Activated CD4-positive, alpha-beta T cell treated with anti-CD3 and anti-CD28 coated beads, Interleukin-2, amount 50 U/mL, for 16 hours (primary cell): ENCODE measurements at regions not wholly inside any gene's neighbourhood (a gene's known extent, or its start where the extent isn't known, plus 50 kb on each side); places are given as distances from the start of the nearest gene placed in this dataset.
"Not testable (repeated sequence)": the region's sequence is repeated elsewhere in the genome, so short reads cannot be mapped to it uniquely, and the experiment has no call there.

Experiments used
- DNase-seq: peaks from one replicate; pipeline ENCODE4 v3.0.0-alpha.2; 2020

DNA sequence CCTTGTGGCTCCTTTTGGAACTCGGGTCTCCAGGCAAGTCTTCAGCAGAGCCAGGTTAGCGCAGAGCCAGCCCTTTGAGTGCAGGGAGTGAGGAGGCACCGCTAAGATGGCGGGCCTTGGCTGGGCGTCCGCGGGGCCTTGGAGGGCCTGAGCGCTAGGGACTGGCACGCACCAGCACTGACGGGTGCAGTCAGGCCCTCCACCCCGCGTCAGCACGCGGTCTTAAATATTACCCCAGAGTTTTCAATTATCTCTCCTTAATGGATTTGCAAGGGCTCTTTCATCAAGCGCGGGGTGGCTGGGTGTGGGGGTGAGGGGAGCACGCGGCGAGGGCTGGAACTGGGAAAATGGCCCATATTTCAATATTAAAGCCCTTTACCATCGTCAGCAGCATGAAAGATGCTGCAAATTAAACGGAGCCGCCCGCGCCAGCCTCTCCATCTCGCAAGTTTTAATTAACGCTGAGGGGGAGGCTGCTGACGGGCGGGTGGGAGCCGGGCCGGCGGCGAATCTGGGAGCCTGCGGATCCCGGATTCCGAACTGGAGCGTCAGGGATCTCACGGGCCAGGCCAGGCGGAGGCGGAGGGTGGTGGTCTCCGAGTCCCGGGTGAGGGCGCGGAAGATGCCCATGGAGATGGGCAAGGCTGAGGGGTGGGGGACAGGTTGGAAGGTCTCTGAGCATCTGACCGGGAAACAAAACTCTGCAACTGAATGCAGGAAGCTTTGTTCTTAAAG is 1690.4 kb upstream of the DEFB115 start:
- not testable (repeated sequence) for DNase-seq

DNA sequence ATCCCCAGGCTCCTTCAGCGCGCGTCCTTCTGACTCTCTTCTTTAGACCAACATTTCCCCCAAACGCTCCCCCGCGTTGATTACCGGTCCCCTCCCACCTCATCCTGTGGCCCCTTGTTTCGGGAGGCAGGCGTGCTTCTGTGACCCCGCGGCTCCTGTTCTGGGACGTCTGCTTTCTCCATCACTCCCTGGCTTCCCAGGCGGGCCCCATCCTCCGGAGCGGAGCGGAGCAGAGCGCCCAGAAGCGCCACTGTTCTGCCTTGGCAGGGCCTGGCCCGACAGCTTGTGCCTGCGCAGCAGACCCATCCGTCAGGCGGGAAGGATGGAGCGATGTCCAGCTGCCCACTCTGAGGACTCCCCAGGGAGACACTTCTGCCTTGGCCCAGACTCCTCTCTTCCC is 1689.8 kb upstream of the DEFB115 start:
- DNase-seq = not testable (repeated sequence)

DNA sequence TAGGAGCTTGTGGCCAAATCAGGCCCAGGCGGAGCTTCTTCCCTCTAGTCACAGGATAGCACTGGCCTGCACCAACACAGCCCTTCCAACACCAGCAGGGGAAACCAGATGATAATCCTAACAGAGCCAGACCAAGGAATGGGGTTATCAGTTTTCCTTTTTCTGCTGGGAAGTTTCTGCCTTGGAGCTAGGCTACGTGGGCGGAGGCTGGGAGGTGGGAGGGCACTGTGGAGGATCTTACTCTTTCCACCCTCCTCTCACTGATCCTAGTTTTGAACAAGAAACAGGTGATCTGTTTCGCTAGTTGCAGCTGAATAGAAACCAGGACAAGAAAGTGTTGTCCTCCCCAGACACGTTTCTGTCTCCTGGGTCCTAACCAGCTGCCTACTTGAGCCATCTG is 1687.3 kb upstream of the DEFB115 start:
- not testable (repeated sequence) for DNase-seq

DNA sequence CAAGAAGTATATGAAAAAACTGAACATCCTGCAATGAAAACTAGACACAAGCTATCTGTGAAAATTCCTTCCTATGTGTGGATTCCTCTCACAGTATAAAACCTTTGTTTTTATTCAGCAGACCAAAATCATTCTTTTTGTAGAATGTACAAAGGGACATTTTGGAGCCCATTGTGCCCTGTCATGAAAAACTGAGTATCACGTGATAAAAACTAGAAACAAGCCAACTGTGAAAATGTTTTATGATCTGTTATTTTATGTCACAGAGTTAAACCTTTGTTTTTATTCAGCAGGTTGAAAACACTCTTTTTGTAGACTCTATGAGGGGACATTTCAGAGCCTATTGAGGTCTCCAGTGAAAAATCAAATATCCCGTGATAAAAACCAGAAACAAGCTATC is 1667.9 kb upstream of the DEFB115 start:
- not testable (repeated sequence) for DNase-seq

DNA sequence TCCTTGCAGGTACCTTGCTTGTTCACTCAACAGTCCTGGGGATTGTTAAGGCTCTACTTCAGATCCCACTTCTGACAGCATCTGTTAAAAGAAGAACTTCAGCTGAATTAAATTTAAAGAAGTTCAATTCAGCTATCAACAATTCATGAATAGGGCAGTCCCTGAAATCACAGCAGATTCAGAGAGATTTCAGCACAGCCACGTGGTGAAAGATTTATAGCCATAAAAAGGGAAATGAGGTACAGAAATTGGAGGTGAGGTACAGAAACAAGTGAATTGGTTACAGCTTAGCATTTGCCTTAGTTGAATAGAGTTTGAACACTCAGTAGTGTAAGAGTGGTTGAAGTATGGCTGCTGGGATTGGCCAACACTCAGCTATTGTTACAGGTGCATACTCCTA is 1653.3 kb upstream of the DEFB115 start:
- DNase-seq = not testable (repeated sequence)

DNA sequence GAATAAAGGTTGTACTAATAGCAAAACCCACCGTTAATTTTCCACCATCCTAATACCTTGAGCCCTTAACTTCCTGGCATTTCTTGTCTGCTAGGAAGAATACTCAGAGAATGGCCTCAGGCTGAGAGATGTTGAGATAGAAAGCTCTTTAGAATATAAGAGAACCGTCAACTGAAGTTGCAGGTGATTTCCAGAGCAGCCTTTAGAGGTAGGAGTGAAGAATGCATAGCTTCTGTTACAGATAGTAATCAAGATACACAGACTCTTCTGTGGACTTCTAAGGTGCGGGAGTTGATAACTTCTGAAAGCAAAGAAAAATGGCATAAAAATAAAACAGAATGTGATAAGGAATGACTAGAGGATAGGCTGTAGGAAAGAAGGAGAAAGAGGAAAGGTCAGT is 1651.3 kb upstream of the DEFB115 start:
- DNase-seq = not testable (repeated sequence)

DNA sequence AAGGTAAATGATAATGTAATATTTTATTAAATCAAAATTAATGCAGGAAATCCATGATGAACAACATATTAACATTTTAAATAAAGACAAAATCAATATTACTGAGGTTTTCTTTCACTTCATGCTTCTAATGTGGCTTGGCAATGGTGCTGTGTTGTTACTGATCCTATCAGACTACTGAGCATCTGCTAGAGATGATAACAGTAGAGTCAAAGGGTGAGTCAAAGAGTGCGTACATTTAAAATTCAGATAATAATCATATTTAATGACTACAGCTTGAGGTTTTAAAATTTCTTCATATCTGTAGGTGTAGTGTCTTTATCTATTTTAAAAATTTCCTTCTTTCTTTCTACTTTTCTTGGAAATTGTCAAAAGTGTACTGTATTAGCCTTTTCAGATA is 1628.1 kb upstream of the DEFB115 start:
- DNase-seq = not testable (repeated sequence)
